HepG2 (cell line): ENCODE measurements at regions not wholly inside any gene's neighbourhood (a gene's known extent, or its start where the extent isn't known, plus 50 kb on each side); places are given as distances from the start of the nearest gene placed in this dataset.

Experiments used
- CAMTA2 ChIP-seq: sonication (generic); formaldehyde crosslinking; IDR thresholded peaks from 2 replicates; pipeline ENCODE4 v1.4.0; 2020; ENCODE audit warnings: mild to moderate bottlenecking, missing genetic modification reagents, borderline replicate concordance
- ELF3 ChIP-seq: IDR thresholded peaks from 2 replicates; pipeline ENCODE4 v1.6.1; 2016; ENCODE audit warnings: missing genetic modification reagents, missing compliant biosample characterization
- FOSL1 ChIP-seq: sonication (generic); formaldehyde crosslinking; IDR thresholded peaks from 2 replicates; pipeline ENCODE4 v1.9.0; 2021; ENCODE audit warnings: missing genetic modification reagents, borderline replicate concordance
- FOXK1 ChIP-seq: sonication (generic); formaldehyde crosslinking; IDR thresholded peaks from 2 replicates; pipeline ENCODE4 v1.4.0; 2020; ENCODE audit warnings: low read depth, missing genetic modification reagents, borderline replicate concordance
- HOXA5 ChIP-seq: sonication (generic); formaldehyde crosslinking; IDR thresholded peaks from 2 replicates; pipeline ENCODE4 v1.4.0; 2020; ENCODE audit warnings: missing genetic modification reagents
- JUND ChIP-seq: sonication (generic); formaldehyde crosslinking; IDR thresholded peaks from 2 replicates; pipeline ENCODE4 v1.8.0; 2022; ENCODE audit warnings: mild to moderate bottlenecking, missing genetic modification reagents
- KAT8 ChIP-seq: IDR thresholded peaks from 2 replicates; pipeline ENCODE4 v1.6.1; 2016; ENCODE audit warnings: missing genetic modification reagents, missing compliant biosample characterization
- MED1 ChIP-seq: sonication (generic); formaldehyde crosslinking; IDR thresholded peaks from 2 replicates; pipeline ENCODE4 v1.4.0; 2020; ENCODE audit warnings: missing genetic modification reagents
- MTF1 ChIP-seq: sonication (generic); formaldehyde crosslinking; IDR thresholded peaks from 2 replicates; pipeline ENCODE4 v1.5.0; 2020; ENCODE audit warnings: missing genetic modification reagents
- RARA ChIP-seq: IDR thresholded peaks from 2 replicates; pipeline ENCODE4 v1.6.1; 2016; ENCODE audit warnings: missing genetic modification reagents, missing compliant biosample characterization
- REST ChIP-seq, 2 experiments: IDR thresholded peaks; 2 replicates each; pipeline ENCODE4 v1.6.1; 2011 to 2012; ENCODE audit warnings: low read length in 2 of 2, borderline replicate concordance in 1 of 2, low read depth in 1 of 2, mild to moderate bottlenecking in 1 of 2, moderate library complexity in 1 of 2
- SALL1 ChIP-seq: sonication (generic); formaldehyde crosslinking; IDR thresholded peaks from 2 replicates; pipeline ENCODE4 v1.8.0; 2022; ENCODE audit warnings: mild to moderate bottlenecking, missing genetic modification reagents
- ZNF12 ChIP-seq: sonication (generic); formaldehyde crosslinking; IDR thresholded peaks from 2 replicates; pipeline ENCODE4 v1.5.0; 2020; ENCODE audit warnings: missing genetic modification reagents
- ZNF331 ChIP-seq: sonication (generic); formaldehyde crosslinking; IDR thresholded peaks from 2 replicates; pipeline ENCODE4 v1.4.0; 2020; ENCODE audit warnings: missing genetic modification reagents
- ZNF446 ChIP-seq: sonication (generic); formaldehyde crosslinking; IDR thresholded peaks from 2 replicates; pipeline ENCODE4 v1.5.0; 2020; ENCODE audit warnings: mild to moderate bottlenecking, missing genetic modification reagents
- ZNF549 ChIP-seq: sonication (generic); formaldehyde crosslinking; IDR thresholded peaks from 2 replicates; pipeline ENCODE4 v1.5.0; 2020; ENCODE audit warnings: missing genetic modification reagents
- ZNF562 ChIP-seq: sonication (generic); formaldehyde crosslinking; IDR thresholded peaks from 2 replicates; pipeline ENCODE4 v1.8.0; 2022; ENCODE audit warnings: missing genetic modification reagents, borderline replicate concordance
- TF ChIP-seq, protein P1 (sequence below): sonication (generic); formaldehyde crosslinking; IDR thresholded peaks from 2 replicates; pipeline ENCODE4 v1.5.1; 2020; ENCODE audit warnings: mild to moderate bottlenecking, missing genetic modification reagents, moderate library complexity
- TF ChIP-seq, protein P2 (sequence below): IDR thresholded peaks from 2 replicates; pipeline ENCODE4 v1.6.1; 2016; ENCODE audit warnings: mild to moderate bottlenecking

DNA sequence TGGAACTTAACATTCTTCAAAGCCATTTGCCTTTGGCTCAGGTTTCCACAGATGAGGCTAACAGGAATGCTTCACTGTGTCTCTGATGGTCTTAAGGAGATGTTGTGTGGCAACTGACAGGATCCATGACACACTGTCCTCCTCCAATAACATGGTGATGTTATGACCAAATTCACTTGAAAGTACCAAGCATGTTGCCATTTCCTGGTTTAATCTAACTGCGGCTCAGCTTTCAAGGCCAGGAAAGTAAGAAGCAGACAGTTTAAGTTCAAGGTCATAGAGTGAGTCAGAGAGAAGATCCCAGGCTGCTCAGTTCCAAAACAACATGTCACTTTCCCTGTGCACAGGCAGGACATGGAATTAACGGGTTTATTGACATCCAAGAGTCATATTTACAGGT is 513.6 kb downstream of the STK39 start (continued):
- TF ChIP-seq, protein P1, sequence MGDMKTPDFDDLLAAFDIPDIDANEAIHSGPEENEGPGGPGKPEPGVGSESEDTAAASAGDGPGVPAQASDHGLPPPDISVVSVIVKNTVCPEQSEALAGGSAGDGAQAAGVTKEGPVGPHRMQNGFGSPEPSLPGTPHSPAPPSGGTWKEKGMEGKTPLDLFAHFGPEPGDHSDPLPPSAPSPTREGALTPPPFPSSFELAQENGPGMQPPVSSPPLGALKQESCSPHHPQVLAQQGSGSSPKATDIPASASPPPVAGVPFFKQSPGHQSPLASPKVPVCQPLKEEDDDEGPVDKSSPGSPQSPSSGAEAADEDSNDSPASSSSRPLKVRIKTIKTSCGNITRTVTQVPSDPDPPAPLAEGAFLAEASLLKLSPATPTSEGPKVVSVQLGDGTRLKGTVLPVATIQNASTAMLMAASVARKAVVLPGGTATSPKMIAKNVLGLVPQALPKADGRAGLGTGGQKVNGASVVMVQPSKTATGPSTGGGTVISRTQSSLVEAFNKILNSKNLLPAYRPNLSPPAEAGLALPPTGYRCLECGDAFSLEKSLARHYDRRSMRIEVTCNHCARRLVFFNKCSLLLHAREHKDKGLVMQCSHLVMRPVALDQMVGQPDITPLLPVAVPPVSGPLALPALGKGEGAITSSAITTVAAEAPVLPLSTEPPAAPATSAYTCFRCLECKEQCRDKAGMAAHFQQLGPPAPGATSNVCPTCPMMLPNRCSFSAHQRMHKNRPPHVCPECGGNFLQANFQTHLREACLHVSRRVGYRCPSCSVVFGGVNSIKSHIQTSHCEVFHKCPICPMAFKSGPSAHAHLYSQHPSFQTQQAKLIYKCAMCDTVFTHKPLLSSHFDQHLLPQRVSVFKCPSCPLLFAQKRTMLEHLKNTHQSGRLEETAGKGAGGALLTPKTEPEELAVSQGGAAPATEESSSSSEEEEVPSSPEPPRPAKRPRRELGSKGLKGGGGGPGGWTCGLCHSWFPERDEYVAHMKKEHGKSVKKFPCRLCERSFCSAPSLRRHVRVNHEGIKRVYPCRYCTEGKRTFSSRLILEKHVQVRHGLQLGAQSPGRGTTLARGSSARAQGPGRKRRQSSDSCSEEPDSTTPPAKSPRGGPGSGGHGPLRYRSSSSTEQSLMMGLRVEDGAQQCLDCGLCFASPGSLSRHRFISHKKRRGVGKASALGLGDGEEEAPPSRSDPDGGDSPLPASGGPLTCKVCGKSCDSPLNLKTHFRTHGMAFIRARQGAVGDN (CRISPR knock-in tag), result no peak
- TF ChIP-seq KAT8 (CRISPR knock-in tag) (peak; percentile 41; the same call in 1 of the 2 replicates), ZNF446 (no peak), ZNF549 (CRISPR knock-in tag) (no peak), MTF1 (CRISPR knock-in tag) (no peak), ZNF12 (CRISPR knock-in tag) (no peak), SALL1 (CRISPR knock-in tag) (peak; percentile 57; the same call in 1 of the 2 replicates), HOXA5 (no peak), MED1 (CRISPR knock-in tag) (peak; percentile 54; the same call in 1 of the 2 replicates), ZNF562 (CRISPR knock-in tag) (no peak), FOXK1 (peak; percentile 80; the same call in 1 of the 2 replicates), JUND (peak; percentile 42), ZNF331 (CRISPR knock-in tag) (peak; percentile 54; the same call in 1 of the 2 replicates), REST (IDR thresholded peaks at IDR 0.05; ENCODE audit: borderline replicate concordance in 1 of 2, low read depth in 1 of 2, low read length in 2 of 2) (0 out of 4 replicates have a peak, but pooled peaks of 1 of the 2 experiments have one; percentile 37), FOSL1 (CRISPR knock-in tag) (peak; percentile 69; the same call in 1 of the 2 replicates), RARA (peak; percentile 96), ELF3 (CRISPR knock-in tag) (peak; percentile 87), CAMTA2 (CRISPR knock-in tag) (no peak)
- TF ChIP-seq, protein P2, sequence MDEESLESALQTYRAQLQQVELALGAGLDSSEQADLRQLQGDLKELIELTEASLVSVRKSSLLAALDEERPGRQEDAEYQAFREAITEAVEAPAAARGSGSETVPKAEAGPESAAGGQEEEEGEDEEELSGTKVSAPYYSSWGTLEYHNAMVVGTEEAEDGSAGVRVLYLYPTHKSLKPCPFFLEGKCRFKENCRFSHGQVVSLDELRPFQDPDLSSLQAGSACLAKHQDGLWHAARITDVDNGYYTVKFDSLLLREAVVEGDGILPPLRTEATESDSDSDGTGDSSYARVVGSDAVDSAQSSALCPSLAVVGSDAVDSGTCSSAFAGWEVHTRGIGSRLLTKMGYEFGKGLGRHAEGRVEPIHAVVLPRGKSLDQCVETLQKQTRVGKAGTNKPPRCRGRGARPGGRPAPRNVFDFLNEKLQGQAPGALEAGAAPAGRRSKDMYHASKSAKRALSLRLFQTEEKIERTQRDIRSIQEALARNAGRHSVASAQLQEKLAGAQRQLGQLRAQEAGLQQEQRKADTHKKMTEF (CRISPR knock-in tag), result peak; percentile 59; the same call in 1 of the 2 replicates
